SK-N-MC (cell line): ENCODE measurements at regions not wholly inside any gene's neighbourhood (a gene's known extent, or its start where the extent isn't known, plus 50 kb on each side); places are given as distances from the start of the nearest gene placed in this dataset.

Experiments used
- DNase-seq: peaks from one replicate; pipeline ENCODE4 v3.0.0-alpha.2; 2011; ENCODE audit warnings: low read depth, low spot score
- H3K27ac ChIP-seq: fragments of 200-600 bp; sonication (generic); 2 replicates; pipeline ENCODE4 v1.5.1; 2016; ENCODE audit warnings: mixed run types
- H3K36me3 ChIP-seq: fragments of 200-600 bp; sonication (generic); 2 replicates; pipeline ENCODE4 v1.6.1; 2017; ENCODE audit warnings: antibody characterized with exemption, low read length, mixed read lengths; ENCODE audit not compliant: insufficient read depth
- H3K4me3 ChIP-seq: fragments of 200-600 bp; sonication (generic); 2 replicates; pipeline ENCODE4 v1.5.1; 2016
- H3K9ac ChIP-seq: fragments of 200-600 bp; sonication (generic); 2 replicates; pipeline ENCODE4 v1.8.0; 2017; ENCODE audit warnings: mixed run types, mixed read lengths; ENCODE audit not compliant: insufficient read length
- H3K9me3 ChIP-seq: fragments of 200-600 bp; sonication (generic); 2 replicates; pipeline ENCODE4 v1.6.1; 2017; ENCODE audit warnings: low read depth, mild to moderate bottlenecking, antibody characterized with exemption, low read length, moderate library complexity, mixed read lengths
- EZH2 ChIP-seq: fragments of 200-600 bp; sonication (generic); IDR thresholded peaks from one replicate; pipeline ENCODE4 v1.6.1; 2017; ENCODE audit warnings: antibody characterized with exemption
- FOXP2 ChIP-seq: optimal IDR thresholded peaks from 2 replicates; pipeline ENCODE3; 2011; ENCODE audit warnings: mild to moderate bottlenecking, moderate library complexity; ENCODE audit not compliant: insufficient read depth; ENCODE audit errors: extremely low read length, control extremely low read depth
- POLR2AphosphoS5 ChIP-seq: IDR thresholded peaks from 2 replicates; pipeline ENCODE4 v1.6.1; 2012; ENCODE audit warnings: mild to moderate bottlenecking, low read depth, low read length, borderline replicate concordance

DNA sequence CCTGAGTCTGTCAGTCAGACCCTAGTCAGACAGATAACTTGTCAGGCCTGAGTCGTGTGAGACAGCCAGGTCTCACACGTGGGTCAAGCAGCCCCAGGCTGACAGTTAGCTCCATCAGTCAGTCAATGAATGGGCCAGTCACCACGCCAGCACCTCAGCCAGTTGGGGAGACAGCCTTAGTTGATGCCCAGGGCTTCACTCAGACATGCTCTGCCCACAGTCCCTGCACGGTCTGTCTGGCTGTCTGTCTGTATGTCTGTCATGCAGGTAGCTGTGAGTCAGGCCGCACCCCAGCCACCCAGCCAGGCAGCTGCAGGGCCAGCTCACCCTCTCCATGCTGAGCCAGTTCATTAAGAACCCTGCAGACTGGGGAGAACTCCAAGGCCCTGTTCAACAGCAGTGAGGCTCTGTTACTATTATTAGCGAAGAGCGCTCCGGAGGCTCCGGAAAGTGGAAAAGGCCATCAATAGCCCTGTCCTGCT, 141.1 kb upstream of the PCBD1 start:
- H3K9ac ChIP-seq, result no peak overlapping the region
- no peak for TF ChIP-seq POLR2AphosphoS5
- no peak for TF ChIP-seq EZH2
- no peak overlapping the region for H3K4me3 ChIP-seq
- H3K36me3 ChIP-seq, result no peaks in the 10 kb centered on the region
- no peaks in the 10 kb centered on the region for H3K9me3 ChIP-seq
- DNase-seq, result no peak
- H3K27ac ChIP-seq, result no peak overlapping the region

DNA sequence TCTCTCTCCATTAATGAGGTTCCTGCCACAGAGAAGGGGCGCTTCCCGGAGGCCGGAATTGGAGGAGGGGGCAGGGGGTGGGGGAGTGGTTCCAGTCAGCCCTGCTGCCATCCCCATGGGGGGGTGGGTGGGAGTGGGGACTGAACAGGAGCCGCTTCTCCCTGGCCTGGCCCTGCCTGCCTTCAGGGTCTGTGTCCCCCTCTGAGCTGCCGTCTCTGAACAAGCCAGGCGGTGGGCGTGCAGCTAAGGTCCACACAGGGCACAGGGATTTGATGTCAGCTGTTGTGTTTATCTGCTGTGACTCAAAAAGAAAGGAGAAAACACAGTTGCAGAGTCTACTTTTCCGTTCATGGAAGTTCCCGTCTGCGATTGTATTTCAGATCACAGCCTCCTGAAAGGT, 141.5 kb upstream of the PCBD1 start:
- TF ChIP-seq POLR2AphosphoS5 (no peak), EZH2 (no peak), FOXP2 (no peak)
- no peak overlapping the region for H3K9ac ChIP-seq
- no peaks in the 10 kb centered on the region for H3K9me3 ChIP-seq
- no peak overlapping the region for H3K4me3 ChIP-seq
- H3K27ac ChIP-seq, result no peak overlapping the region
- DNase-seq, result no peak
- H3K36me3 ChIP-seq, result no peaks in the 10 kb centered on the region

DNA sequence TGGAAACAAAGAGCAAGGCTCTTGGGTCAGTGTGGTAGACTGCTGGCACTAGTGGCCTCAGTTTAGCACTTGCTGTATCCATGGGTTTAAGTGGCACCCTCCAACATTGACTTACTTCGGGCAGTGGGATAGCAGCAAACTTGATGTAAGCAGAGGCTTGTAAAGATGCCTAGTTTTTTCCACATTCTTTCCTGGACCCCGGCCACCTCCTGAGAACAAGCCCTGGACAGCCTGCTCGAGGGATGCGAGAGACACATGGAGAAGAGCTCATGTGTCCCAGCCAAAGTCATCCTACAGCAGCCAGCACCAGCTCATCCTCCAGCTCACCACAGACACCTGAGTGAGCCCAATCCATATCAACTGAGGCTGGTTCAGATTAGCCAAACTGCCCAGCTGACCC, 142.7 kb upstream of the PCBD1 start:
- TF ChIP-seq EZH2 (no peak), FOXP2 (no peak), POLR2AphosphoS5 (no peak)
- Histone ChIP-seq H3K9me3 (no peaks in the 10 kb centered on the region), H3K9ac (no peak overlapping the region), H3K36me3 (no peaks in the 10 kb centered on the region), H3K27ac (no peak overlapping the region), H3K4me3 (no peak overlapping the region)
- DNase-seq, result no peak

DNA sequence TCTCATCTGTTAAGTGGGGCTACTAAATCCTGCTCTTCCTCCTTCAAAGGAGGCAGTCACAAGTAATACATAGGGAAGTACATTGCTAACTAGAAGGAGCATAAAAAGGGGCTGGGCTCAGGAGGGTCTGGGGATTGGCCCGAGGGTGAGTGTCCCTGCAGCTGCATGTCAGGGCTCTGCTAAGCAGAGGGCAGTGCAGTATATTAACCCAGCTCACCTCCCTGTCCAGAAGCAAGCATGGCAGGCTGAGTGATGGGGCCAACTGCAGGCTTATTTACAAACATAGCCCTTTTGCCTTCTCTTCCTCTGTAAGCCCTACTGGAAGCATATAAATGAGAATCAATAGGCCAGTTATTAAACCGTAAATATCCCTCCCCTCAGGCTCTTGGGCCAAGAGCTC, 143.2 kb upstream of the PCBD1 start:
- TF ChIP-seq EZH2 (no peak), FOXP2 (no peak), POLR2AphosphoS5 (no peak)
- Histone ChIP-seq H3K4me3 (no peak overlapping the region), H3K9ac (no peak overlapping the region), H3K27ac (no peak overlapping the region), H3K36me3 (no peaks in the 10 kb centered on the region), H3K9me3 (no peaks in the 10 kb centered on the region)
- no peak for DNase-seq

DNA sequence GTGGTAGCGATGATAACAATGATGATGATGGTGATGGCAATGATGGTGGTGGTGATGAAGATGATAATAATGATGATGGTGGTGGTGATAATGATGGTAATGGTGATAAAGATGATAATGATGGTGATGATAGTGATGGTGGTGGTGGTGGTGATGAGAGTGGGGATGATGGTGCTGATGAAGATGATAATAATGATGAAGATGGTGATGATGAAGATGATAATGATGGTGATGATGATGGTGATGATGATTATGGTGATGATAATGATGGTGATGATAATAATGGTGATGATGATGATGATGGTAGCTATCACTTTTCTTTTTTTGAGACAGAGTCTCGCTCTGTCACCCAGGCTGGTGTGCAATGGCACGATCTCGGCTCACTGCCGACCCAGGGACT, 144.5 kb upstream of the PCBD1 start:
- Histone ChIP-seq H3K36me3 (no peaks in the 10 kb centered on the region), H3K9ac (no peak overlapping the region), H3K27ac (no peak overlapping the region), H3K9me3 (no peaks in the 10 kb centered on the region), H3K4me3 (no peak overlapping the region)
- TF ChIP-seq POLR2AphosphoS5 (no peak), FOXP2 (no peak), EZH2 (no peak)
- no peak for DNase-seq

DNA sequence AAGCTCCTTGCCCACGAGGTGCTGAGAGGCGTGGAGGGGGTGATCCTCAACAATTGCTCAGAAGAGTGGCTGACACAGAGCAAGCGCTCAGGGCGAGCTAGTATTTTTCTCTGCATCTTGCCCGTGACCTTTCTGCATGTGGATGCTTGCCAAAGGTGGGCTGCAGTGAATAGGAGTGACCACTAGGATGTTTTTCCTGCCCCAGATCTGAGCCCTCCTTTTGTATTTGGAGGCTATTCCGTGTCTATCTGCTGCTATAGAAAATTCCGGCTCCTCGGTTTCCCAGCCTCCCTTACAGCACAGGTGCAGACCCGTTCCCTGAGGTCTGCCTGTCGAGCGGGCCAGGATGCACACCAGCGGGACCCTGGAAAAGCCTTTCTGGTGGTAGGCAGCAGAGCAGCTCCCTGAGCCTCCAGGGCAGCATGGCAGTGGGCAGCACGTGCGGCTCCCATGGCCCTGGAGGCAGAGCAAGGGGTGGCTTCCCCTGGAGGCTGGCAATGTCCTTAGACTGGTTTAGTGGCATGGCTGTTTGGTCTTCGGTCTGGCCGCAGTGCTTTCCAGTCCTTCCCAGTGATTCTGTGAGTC, 145.1 kb upstream of the PCBD1 start:
- no peak overlapping the region for H3K9ac ChIP-seq
- no peak overlapping the region for H3K27ac ChIP-seq
- H3K4me3 ChIP-seq, result no peak overlapping the region
- H3K36me3 ChIP-seq, result no peaks in the 10 kb centered on the region
- TF ChIP-seq EZH2, result no peak
- no peak for TF ChIP-seq FOXP2
- no peak for TF ChIP-seq POLR2AphosphoS5
- no peaks in the 10 kb centered on the region for H3K9me3 ChIP-seq
- DNase-seq, result no peak

DNA sequence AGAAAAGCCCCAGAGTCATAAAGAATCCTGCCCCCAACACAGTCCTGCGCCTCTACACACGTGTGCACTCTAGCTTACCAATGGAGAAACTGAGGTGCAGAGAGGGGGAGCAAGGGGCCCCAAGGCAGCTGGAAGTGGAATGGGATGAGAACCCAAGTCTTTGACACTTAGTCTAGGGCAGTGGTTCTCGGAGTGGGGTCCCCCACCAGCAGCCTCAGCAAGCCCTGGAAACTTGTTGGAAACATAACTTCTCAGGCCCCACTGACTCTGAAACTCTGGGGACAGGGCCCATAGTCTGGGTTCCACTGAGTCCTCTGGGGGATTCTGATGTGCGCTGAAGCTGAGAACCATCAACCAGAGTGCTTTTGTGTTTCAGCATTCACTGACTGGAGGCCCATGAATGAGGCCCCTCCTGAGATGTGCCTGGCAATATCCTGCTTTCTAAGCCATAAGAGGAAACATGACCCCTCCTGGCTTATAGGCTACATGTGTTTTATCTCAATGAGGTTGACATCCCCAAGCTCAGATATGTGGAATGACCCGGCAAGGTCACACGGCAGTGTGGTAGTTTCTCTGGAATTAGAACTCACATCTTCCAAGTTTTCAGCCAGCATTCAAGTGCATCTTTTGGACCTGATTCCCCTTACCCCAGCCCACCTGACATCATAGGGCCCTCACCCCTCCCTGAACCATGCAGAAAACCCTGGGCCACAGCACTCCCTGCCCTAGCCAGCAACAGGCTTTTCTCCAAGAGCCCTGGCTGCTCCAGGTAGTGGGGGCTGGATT, 147.3 kb upstream of the PCBD1 start:
- no peak for DNase-seq
- TF ChIP-seq FOXP2 (no peak), EZH2 (no peak), POLR2AphosphoS5 (no peak)
- Histone ChIP-seq H3K36me3 (no peaks in the 10 kb centered on the region), H3K9me3 (no peaks in the 10 kb centered on the region), H3K4me3 (no peak overlapping the region), H3K27ac (no peak overlapping the region), H3K9ac (no peak overlapping the region)

DNA sequence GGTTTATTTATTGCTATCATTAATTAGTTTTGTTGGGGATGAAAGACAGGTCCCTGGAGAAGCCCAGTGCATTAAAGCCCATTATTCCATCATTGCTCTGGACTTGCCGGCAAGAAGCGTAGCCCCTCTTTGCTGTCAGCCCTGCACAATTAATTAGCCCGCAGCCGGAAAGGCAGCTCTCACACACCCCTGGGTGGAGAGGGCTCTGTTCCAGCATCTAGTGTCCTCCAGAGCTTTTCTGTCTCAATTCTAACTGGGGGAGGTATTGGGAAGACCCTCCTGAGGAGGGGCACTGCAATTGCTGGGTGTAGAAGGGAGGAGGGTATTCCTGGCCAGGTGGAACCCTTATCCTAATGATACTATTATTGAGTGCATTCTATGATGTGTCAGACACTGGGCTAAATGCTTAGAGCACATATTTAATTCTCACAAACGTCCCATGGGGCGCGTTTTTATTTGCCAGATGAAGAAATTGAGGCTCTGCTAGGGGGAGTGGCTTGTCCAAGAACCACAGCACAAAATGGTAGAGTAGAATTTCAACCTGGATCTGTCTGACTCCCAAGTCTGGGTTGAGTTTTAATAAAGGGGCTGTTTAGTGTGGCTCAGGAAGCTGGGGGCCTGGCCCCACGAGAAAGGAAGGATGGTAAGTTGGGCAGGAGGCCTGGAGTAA, 148.1 kb upstream of the PCBD1 start:
- Histone ChIP-seq H3K9ac (no peak overlapping the region), H3K27ac (no peak overlapping the region), H3K9me3 (no peaks in the 10 kb centered on the region), H3K4me3 (no peak overlapping the region), H3K36me3 (no peaks in the 10 kb centered on the region)
- no peak for DNase-seq
- TF ChIP-seq FOXP2 (no peak), POLR2AphosphoS5 (no peak)
